Activated CD4-positive, alpha-beta T cell treated with anti-CD3 and anti-CD28 coated beads for 24 hours (primary cell): ENCODE measurements at regions not wholly inside any gene's neighbourhood (a gene's known extent, or its start where the extent isn't known, plus 50 kb on each side); places are given as distances from the start of the nearest gene placed in this dataset.

Experiments
- DNase-seq, 2 donors: peaks; one replicate each; pipeline ENCODE4 v3.0.0-alpha.2; 2020; ENCODE audit warnings: low read depth in 2 of 2

GRCh38 chr6:164917211-164917610 is 392.2 kb downstream of the C6orf118 start:
- no peak for DNase-seq

- no peak for DNase-seq
Measured at GRCh38 chr6:164916087-164916486, 393.3 kb downstream of the C6orf118 start.

- DNase-seq: no peak
Measured at GRCh38 chr6:164911873-164912580, 397.4 kb downstream of the C6orf118 start.

GRCh38 chr6:164911151-164911550 is 398.3 kb downstream of the C6orf118 start:
- no peak for DNase-seq

- DNase-seq: no peak
Measured at GRCh38 chr6:164906766-164907165, 402.6 kb downstream of the C6orf118 start.

DNA sequence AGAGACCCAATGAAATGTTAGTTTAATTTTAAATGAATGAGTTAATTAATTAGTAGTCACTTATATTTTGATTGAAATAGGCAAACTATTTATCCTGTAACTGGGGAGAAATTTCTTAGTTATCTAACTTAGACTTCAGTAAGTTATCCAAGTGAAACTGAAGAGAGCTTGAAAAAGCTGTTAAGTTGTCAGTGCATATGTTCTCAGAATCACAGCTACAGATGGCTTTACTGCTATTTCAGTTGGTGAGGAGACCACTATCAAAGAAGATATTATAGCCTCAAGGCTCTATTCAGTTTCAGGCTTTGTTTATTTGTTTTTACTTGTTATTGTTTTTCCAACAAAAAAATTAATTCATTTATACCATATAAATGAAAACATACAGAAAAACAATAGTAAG is 404.1 kb downstream of the C6orf118 start:
- DNase-seq: no peak

- DNase-seq: no peak
Measured at GRCh38 chr6:164898412-164898811, 411.0 kb downstream of the C6orf118 start.

DNA sequence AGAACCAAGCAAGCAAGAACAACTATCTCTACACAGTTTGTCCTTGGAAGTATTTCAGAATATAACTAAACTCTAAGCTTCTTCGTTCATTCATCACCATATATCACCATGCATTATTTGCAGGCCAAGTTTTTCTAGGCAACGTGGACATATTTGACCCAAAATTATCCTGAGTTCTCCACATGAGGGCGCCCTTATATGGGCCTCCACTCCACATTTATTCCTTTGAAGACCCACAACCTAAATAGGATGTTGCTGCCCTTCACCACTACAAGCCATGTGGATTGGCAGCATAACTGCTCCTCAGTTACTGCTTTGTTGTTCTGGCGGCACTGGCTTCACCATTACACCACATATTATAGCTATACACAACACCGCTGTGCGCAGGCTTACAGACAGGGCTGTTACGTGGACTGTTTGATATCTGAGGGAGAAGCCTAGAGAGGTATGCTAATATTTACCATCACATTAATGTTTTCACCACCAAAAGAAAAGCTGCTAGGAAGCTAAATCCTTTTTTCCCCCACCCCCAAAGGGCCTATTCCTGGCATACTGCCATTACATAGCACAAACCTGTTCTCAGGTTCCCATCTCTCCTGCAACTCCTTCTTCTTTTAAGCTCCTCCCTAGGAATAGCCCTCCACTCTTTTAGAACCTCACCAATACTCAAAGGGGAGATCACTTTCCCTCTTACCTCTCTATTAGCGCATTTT is 411.7 kb downstream of the C6orf118 start:
- DNase-seq: no peak

DNA sequence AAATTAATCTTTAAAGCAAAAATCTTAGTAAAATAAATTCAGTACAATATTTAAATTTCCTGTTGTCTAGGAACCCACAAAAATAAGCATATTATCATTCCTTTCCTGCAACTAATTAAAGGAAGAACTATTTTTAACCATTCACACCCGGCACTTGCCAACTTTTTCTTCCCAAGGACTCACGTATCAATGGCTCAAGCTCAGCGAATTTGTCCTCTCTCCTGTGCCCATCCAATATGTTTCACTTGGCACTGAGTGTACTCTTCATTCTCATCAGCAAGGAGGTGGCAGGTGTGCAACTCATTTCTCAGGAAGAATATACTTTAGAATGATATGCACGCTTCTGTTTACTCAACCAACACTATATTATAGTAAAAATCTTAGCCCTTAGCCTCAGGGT is 419.4 kb downstream of the C6orf118 start:
- DNase-seq: no peak

GRCh38 chr6:164887660-164888059 is 421.7 kb downstream of the C6orf118 start:
- DNase-seq: no peak

DNA sequence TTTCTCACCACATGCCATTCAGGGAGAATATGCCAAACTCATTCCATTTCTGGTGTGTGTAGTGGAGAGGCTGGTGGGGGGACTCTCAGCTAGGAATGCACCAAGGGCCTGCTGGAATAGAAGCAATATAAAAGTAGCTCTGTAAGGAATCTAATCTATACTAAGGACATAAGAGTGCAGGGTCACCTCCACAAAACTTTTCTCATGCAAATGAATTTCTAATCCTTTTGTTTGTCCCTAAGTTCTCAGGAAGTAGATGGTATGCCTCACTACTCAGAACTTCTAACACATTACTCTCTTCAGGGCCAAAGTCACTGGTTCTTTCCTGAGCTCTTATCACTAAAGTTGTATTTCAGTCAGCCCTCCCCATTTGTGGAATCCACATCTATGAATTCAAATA is 427.2 kb downstream of the C6orf118 start:
- no peak for DNase-seq

GRCh38 chr6:164871783-164872182 is 437.6 kb downstream of the C6orf118 start:
- DNase-seq: no peak

- no peak for DNase-seq
Measured at GRCh38 chr6:164870164-164870563, 439.2 kb downstream of the C6orf118 start.

DNA sequence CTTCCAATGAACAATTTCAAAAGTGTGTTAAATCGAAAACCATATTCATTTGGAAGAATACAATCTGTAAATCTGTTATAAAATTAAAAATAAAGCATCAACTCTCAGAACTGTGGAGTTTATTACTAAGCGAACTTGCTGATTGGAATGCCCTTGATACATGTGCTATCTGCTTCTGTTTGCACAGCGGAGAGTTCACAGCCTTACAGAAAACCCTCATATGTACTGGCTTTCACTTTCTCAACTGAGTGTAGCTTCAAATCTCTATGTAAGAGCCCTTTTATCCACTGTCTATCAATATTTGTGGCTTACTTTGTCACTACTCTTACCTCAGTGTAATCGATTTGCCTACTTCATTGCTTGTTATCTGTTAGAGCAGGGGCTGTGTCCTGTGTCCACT is 447.4 kb downstream of the C6orf118 start:
- DNase-seq: no peak

GRCh38 chr6:164859816-164860215 is 449.6 kb downstream of the C6orf118 start:
- DNase-seq: no peak

DNA sequence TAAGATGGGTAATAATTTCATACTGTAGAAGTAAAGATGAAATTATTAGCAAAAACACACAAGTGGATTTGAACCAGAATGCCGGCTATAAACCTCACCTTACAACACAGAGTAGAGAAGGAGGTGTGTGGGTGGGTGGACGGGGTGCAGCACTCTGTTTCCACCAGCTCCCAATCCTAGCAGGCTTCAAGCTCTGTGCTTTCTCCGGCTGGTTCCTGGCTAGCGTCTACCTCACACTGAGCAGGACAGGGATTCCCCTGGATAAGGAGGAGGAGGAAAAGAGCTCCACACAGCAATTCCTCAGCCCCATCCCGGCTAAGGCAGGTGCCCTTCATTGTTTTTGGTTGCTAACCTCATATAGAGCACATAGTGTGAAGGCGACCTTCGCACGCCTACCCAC is 453.3 kb downstream of the C6orf118 start:
- no peak for DNase-seq

GRCh38 chr6:164855281-164855680 is 454.1 kb downstream of the C6orf118 start:
- DNase-seq: no peak

GRCh38 chr6:164854526-164854925 is 454.9 kb downstream of the C6orf118 start:
- DNase-seq: no peak

- DNase-seq: no peak
Measured at GRCh38 chr6:164845773-164846172, 463.6 kb downstream of the C6orf118 start.

GRCh38 chr6:164842085-164842484 is 467.3 kb downstream of the C6orf118 start:
- DNase-seq: no peak

- DNase-seq: no peak
Measured at GRCh38 chr6:164838068-164838615, 471.3 kb downstream of the C6orf118 start.

DNA sequence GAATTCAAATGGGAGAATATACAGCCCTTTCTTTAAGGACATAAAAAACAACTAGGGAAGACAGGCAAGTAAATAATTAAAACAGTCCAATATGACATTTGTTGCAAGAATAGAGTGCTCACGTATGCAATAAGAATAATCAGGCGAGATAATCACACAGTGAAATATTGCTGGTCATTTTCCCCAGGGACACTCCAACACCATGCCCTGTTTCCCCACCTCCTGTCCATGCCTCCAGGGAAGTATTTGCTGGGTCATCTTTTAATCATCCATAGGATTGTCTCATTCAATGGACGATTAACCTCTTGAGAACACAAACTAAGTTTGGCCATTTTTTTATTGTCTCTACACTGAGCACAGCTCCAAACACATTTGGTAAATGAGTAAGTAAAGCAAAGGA is 472.9 kb downstream of the C6orf118 start:
- no peak for DNase-seq

- DNase-seq: no peak
Measured at GRCh38 chr6:164832410-164832809, 477.0 kb downstream of the C6orf118 start.
